HCT116 (cell line): ENCODE measurements at regions not wholly inside any gene's neighbourhood (a gene's known extent, or its start where the extent isn't known, plus 50 kb on each side); places are given as distances from the start of the nearest gene placed in this dataset.
"Not testable (repeated sequence)": the region's sequence is repeated elsewhere in the genome, so short reads cannot be mapped to it uniquely, and the experiment has no call there.

Source experiments
- ATAC-seq: fragments of 200-7000 bp; cut with Tn5 transposase; 2 replicates; pipeline ENCODE4 v1.9.1; 2020; ENCODE audit warnings: mild to moderate bottlenecking, moderate library complexity
- BruUV-seq: library from RNA; stranded (reverse); fragments of 400-500 nt; replicated peaks from 2 replicates; lab custom pipeline; 2021; lab: Mats Ljungman, UMichigan
- CTCF ChIA-PET: fragments of 300-600 bp; sonication (Branson Sonifier 250); formaldehyde crosslinking; loops from one replicate; lab custom pipeline; 2021; ENCODE audit warnings: antibody characterized with exemption; lab: Charles Lee
- POLR2A ChIA-PET: fragments of 300-600, 350-600 bp; sonication (Branson Sonifier 250); formaldehyde crosslinking; loops from one replicate; lab custom pipeline; 2021; ENCODE audit warnings: antibody characterized with exemption; lab: Charles Lee
- RAD21 ChIA-PET, 2 experiments: fragments of 300-600 bp; sonication (Branson Sonifier 250); formaldehyde crosslinking; loops; one replicate each; lab custom pipeline; 2023; ENCODE audit warnings: low total read pairs in 2 of 2; ENCODE audit not compliant: uncharacterized antibody in 2 of 2, unreplicated experiment in 2 of 2, low non-redundant PET in 1 of 2; lab: Charles Lee
- DNase-seq: peaks from one replicate; pipeline ENCODE4 v3.0.0-alpha.2; 2010; ENCODE audit warnings: low read depth, low spot score
- H2AFZ ChIP-seq: fragments of 200-600 bp; shearing (Covaris generic), sonication (generic); 2 replicates; pipeline ENCODE4 v1.6.1; 2017; ENCODE audit warnings: low read depth, mixed run types, mixed read lengths, antibody characterized with exemption, low read length; ENCODE audit not compliant: poor library complexity, severe bottlenecking
- H3K27ac ChIP-seq: 2 replicates; pipeline ENCODE4 v1.5.1; 2012; ENCODE audit warnings: low read depth, low read length
- H3K27me3 ChIP-seq: fragments of 200-600 bp; sonication (generic); 2 replicates; pipeline ENCODE4 v1.6.1; 2016; ENCODE audit warnings: mixed run types, low read length, mixed read lengths; ENCODE audit not compliant: insufficient read depth
- H3K36me3 ChIP-seq, 2 experiments: fragments of 200-500 bp in 1 of 2; fragments of 200-600 bp in 1 of 2; sonication (Bioruptor generic) in 1 of 2; sonication (generic) in 1 of 2; 2 replicates each; pipeline versions ENCODE4 v1.5.1 to v1.6.1; 2014 to 2016; ENCODE audit warnings: low read length in 2 of 2, inconsistent platforms in 1 of 2, mixed read lengths in 1 of 2, mixed run types in 1 of 2; ENCODE audit not compliant: insufficient read depth in 2 of 2, control insufficient read depth in 1 of 2
- H3K4me1 ChIP-seq, 2 experiments: fragments of 200-600 bp in 1 of 2; sonication (generic) in 1 of 2; 2 replicates each; pipeline versions ENCODE4 v1.5.1 to v1.6.1; 2012 to 2017; ENCODE audit warnings: low read length in 2 of 2, inconsistent platforms in 1 of 2, mild to moderate bottlenecking in 1 of 2, mixed read lengths in 1 of 2, mixed run types in 1 of 2, moderate library complexity in 1 of 2; ENCODE audit not compliant: insufficient read depth in 2 of 2, control insufficient read depth in 1 of 2
- H3K4me2 ChIP-seq: fragments of 200-600 bp; sonication (generic); 2 replicates; pipeline ENCODE4 v1.6.1; 2017; ENCODE audit warnings: mixed run types, low read length, mixed read lengths
- H3K4me3 ChIP-seq, 2 experiments: fragments of 200-600 bp in 1 of 2; sonication (generic) in 1 of 2; replicated peaks in 1 of 2; 2 replicates each; pipeline ENCODE4 v1.5.1; 2011 to 2016; ENCODE audit warnings: low read length in 2 of 2, control low read depth in 1 of 2, low read depth in 1 of 2, mild to moderate bottlenecking in 1 of 2, mixed read lengths in 1 of 2, mixed run types in 1 of 2
- H3K79me2 ChIP-seq: fragments of 200-600 bp; sonication (generic); 2 replicates; pipeline ENCODE4 v1.6.1; 2017; ENCODE audit warnings: mild to moderate bottlenecking, mixed run types, low read length, moderate library complexity, mixed read lengths; ENCODE audit not compliant: insufficient read depth
- H3K9ac ChIP-seq: fragments of 200-600 bp; sonication (generic); 2 replicates; pipeline ENCODE4 v1.6.1; 2016; ENCODE audit warnings: low read length, mixed read lengths
- H3K9me2 ChIP-seq: fragments of 200-600 bp; sonication (generic), shearing (Covaris generic); 2 replicates; pipeline ENCODE4 v1.6.1; 2017; ENCODE audit warnings: mixed run types, mild to moderate bottlenecking, moderate library complexity; ENCODE audit not compliant: insufficient read depth
- H3K9me3 ChIP-seq, 2 experiments: fragments of 200-500 bp in 1 of 2; fragments of 200-600 bp in 1 of 2; sonication (Bioruptor generic) in 1 of 2; sonication (generic) in 1 of 2; 2 replicates each; pipeline ENCODE4 v1.6.1; 2014 to 2017; ENCODE audit warnings: low read length in 2 of 2, mixed read lengths in 2 of 2, inconsistent platforms in 1 of 2, low read depth in 1 of 2, mild to moderate bottlenecking in 1 of 2, mixed run types in 1 of 2, moderate library complexity in 1 of 2; ENCODE audit not compliant: control insufficient read depth in 1 of 2, insufficient read depth in 1 of 2
- H4K20me1 ChIP-seq: fragments of 200-600 bp; sonication (generic), shearing (Covaris generic); 2 replicates; pipeline ENCODE4 v1.6.1; 2017; ENCODE audit warnings: mixed run types, mild to moderate bottlenecking, moderate library complexity; ENCODE audit not compliant: insufficient read depth
- ATF3 ChIP-seq: IDR thresholded peaks from 2 replicates; pipeline ENCODE4 v1.6.1; 2012
- EGR1 ChIP-seq: IDR thresholded peaks from 2 replicates; pipeline ENCODE4 v1.6.1; 2012; ENCODE audit warnings: low read depth
- ELF1 ChIP-seq: IDR thresholded peaks from 2 replicates; pipeline ENCODE4 v1.6.1; 2012; ENCODE audit warnings: low read depth, borderline replicate concordance
- FOSL1 ChIP-seq: IDR thresholded peaks from 2 replicates; pipeline ENCODE4 v1.6.1; 2012; ENCODE audit warnings: low read depth
- JUND ChIP-seq: IDR thresholded peaks from 2 replicates; pipeline ENCODE4 v1.6.1; 2012
- MAX ChIP-seq: IDR thresholded peaks from 2 replicates; pipeline ENCODE4 v1.6.1; 2012
- POLR2AphosphoS5 ChIP-seq: IDR thresholded peaks from 2 replicates; pipeline ENCODE4 v1.6.1; 2011; ENCODE audit warnings: mild to moderate bottlenecking, low read depth, low read length, moderate library complexity
- RAD21 ChIP-seq: IDR thresholded peaks from 2 replicates; pipeline ENCODE4 v1.6.1; 2012; ENCODE audit warnings: low read depth, mild to moderate bottlenecking
- REST ChIP-seq: IDR thresholded peaks from 2 replicates; pipeline ENCODE4 v1.6.1; 2012; ENCODE audit warnings: low read depth
- SIN3A ChIP-seq: IDR thresholded peaks from 2 replicates; pipeline ENCODE4 v1.6.1; 2012; ENCODE audit warnings: low read depth
- SP1 ChIP-seq: IDR thresholded peaks from 2 replicates; pipeline ENCODE4 v1.6.1; 2012; ENCODE audit warnings: low read depth
- SRF ChIP-seq: IDR thresholded peaks from 2 replicates; pipeline ENCODE4 v1.6.1; 2012; ENCODE audit warnings: low read depth
- TCF7L2 ChIP-seq: IDR thresholded peaks from 2 replicates; pipeline ENCODE4 v1.7.0; 2011; ENCODE audit warnings: borderline replicate concordance, inconsistent platforms; ENCODE audit not compliant: insufficient read depth, insufficient read length; ENCODE audit errors: extremely low read depth
- YY1 ChIP-seq: IDR thresholded peaks from 2 replicates; pipeline ENCODE4 v1.6.1; 2011; ENCODE audit warnings: low read length, low read depth, moderate library complexity, mild to moderate bottlenecking; ENCODE audit not compliant: insufficient replicate concordance; ENCODE audit errors: extremely low read depth
- ZFX ChIP-seq: fragments of 450-650 bp; IDR thresholded peaks from 2 replicates; pipeline ENCODE4 v1.6.1; 2017
- ZNF274 ChIP-seq: fragments of 200-500 bp; sonication (Bioruptor generic); IDR thresholded peaks from 2 replicates; pipeline ENCODE4 v1.6.1; 2014; ENCODE audit warnings: mild to moderate bottlenecking, low read depth, low read length, inconsistent platforms
- intact Hi-C: fragments of 100-400 bp; cut with micrococcal nuclease; formaldehyde crosslinking; loops from 2 replicates; pipeline ENCODE4 v1.10.0; 2022

- Histone ChIP-seq H3K36me3 (no peaks in the 10 kb centered on the region), H3K9me2 (no peaks in the 10 kb centered on the region), H3K27ac (no peak overlapping the region), H3K4me1 (no peaks in the 10 kb centered on the region), H2AFZ (no peak overlapping the region), H3K27me3 (no peaks in the 10 kb centered on the region), H3K79me2 (no peaks in the 10 kb centered on the region), H3K4me3 (no peak overlapping the region), H4K20me1 (no peaks in the 10 kb centered on the region), H3K4me2 (no peak overlapping the region), H3K9ac (no peak overlapping the region), H3K9me3 (no peaks in the 10 kb centered on the region)
- DNase-seq (no peak), ATAC-seq (no peak)
- POLR2A ChIA-PET: no interaction called here
- no TSS peak for BruUV-seq
- RAD21 ChIA-PET: no interaction called here
- TF ChIP-seq RAD21 (no peak), EGR1 (no peak), YY1 (no peak), ATF3 (no peak), ZNF274 (no peak), JUND (no peak), MAX (no peak), TCF7L2 (no peak), ZFX (no peak), SP1 (no peak), ELF1 (no peak), FOSL1 (no peak), SIN3A (no peak), SRF (no peak), POLR2AphosphoS5 (no peak), REST (no peak)
- CTCF ChIA-PET: no interaction called here
- intact Hi-C loops: no loop called here
These were observed 204.3 kb upstream of the PRSS16 start for GRCh38 chr6:27043244-27043643.

- CTCF ChIA-PET, H3K27me3 ChIP-seq, POLR2A ChIA-PET, RAD21 ChIA-PET, H3K36me3 ChIP-seq, H3K4me2 ChIP-seq, intact Hi-C loops, ATAC-seq, H2AFZ ChIP-seq, H3K9me3 ChIP-seq, H3K27ac ChIP-seq, H4K20me1 ChIP-seq, H3K79me2 ChIP-seq, H3K9ac ChIP-seq, H3K4me1 ChIP-seq, H3K9me2 ChIP-seq, H3K4me3 ChIP-seq, DNase-seq, BruUV-seq: not testable (repeated sequence)
These were observed 202.4 kb upstream of the PRSS16 start for GRCh38 chr6:27045131-27045530.
